IMR-90 (cell line): ENCODE measurements at regions not wholly inside any gene's neighbourhood (a gene's known extent, or its start where the extent isn't known, plus 50 kb on each side); places are given as distances from the start of the nearest gene placed in this dataset.

Experiments
- POLR2A ChIP-seq: IDR thresholded peaks from 2 replicates; pipeline ENCODE4 v1.6.1; 2012; ENCODE audit warnings: mild to moderate bottlenecking, low read depth, low read length
- USF2 ChIP-seq: fragments of 150-350 bp; IDR thresholded peaks from 2 replicates; pipeline ENCODE4 v1.6.1; 2017; ENCODE audit warnings: mild to moderate bottlenecking, antibody characterized with exemption, low read length, low read depth

- no peak for TF ChIP-seq POLR2A
- TF ChIP-seq USF2 = no peak
Measured at GRCh38 chr1:9434247-9435152, 104.8 kb upstream of the SLC25A33 start.
